Esophagus muscularis mucosa (tissue), 4 donors: ENCODE measurements at regions not wholly inside any gene's neighbourhood (a gene's known extent, or its start where the extent isn't known, plus 50 kb on each side); places are given as distances from the start of the nearest gene placed in this dataset.

ENCODE experiments used
- DNase-seq: peaks from one replicate; pipeline ENCODE4 v3.0.0-alpha.2; 2017; ENCODE audit errors: extremely low spot score
- H3K27ac ChIP-seq, 4 donors: fragments of 200-600 bp; sonication (generic); replicated peaks in 1 of 4; 1 replicate in 3 of 4; 2 replicates in 1 of 4; pipeline ENCODE4 v1.5.1; 2016 to 2019; ENCODE audit warnings: mild to moderate bottlenecking in 1 of 4
- H3K27me3 ChIP-seq, 4 donors: fragments of 200-600 bp; sonication (generic); one replicate each; pipeline versions ENCODE4 v1.5.1 to v1.6.0; 2016 to 2019
- H3K36me3 ChIP-seq, 4 donors: fragments of 200-600 bp; sonication (generic); one replicate each; pipeline ENCODE4 v1.5.1; 2016 to 2019
- H3K4me1 ChIP-seq, 4 donors: fragments of 200-600 bp; sonication (generic); one replicate each; pipeline ENCODE4 v1.5.1; 2016 to 2019
- H3K4me3 ChIP-seq, 4 donors: fragments of 200-600 bp; sonication (generic); 1 replicate in 2 of 4; 2 replicates in 2 of 4; pipeline ENCODE4 v1.5.1; 2016 to 2019; ENCODE audit warnings: mild to moderate bottlenecking in 4 of 4, moderate library complexity in 1 of 4
- H3K9me3 ChIP-seq, 4 donors: fragments of 200-600 bp; sonication (generic); 1 replicate in 3 of 4; 2 replicates in 1 of 4; pipeline ENCODE4 v1.5.1; 2016 to 2019
- CTCF ChIP-seq, 3 experiments: fragments of 200-600 bp in 2 of 3; fragments of 450-650 bp in 1 of 3; sonication (generic) in 2 of 3; IDR thresholded peaks; one replicate each; pipeline ENCODE4 v1.5.1; 2017 to 2019; ENCODE audit warnings: antibody characterized with exemption in 3 of 3, mild to moderate bottlenecking in 2 of 3, moderate library complexity in 1 of 3
- EP300 ChIP-seq: sonication (generic); formaldehyde crosslinking; IDR thresholded peaks from one replicate; pipeline ENCODE4 v1.6.1; 2017; ENCODE audit warnings: antibody characterized with exemption
- POLR2A ChIP-seq: fragments of 450-650 bp; IDR thresholded peaks from one replicate; pipeline ENCODE4 v1.6.1; 2017; ENCODE audit warnings: antibody characterized with exemption, moderate library complexity, mild to moderate bottlenecking, low read depth
- POLR2AphosphoS5 ChIP-seq, 2 donors: sonication (generic); formaldehyde crosslinking; IDR thresholded peaks; one replicate each; pipeline ENCODE4 v1.6.1; 2017; ENCODE audit warnings: antibody characterized with exemption in 2 of 2
- WGBS: methylation state at CpG from one replicate; pipeline ENCODE4 v1.1.5; 2018; 5-methylcytosine and 5-hydroxymethylcytosine counted together
- intact Hi-C: fragments of 100-400 bp; cut with DNase I; formaldehyde crosslinking; loops from one replicate; pipeline ENCODE4 v1.15.1; 2023

- no peak for DNase-seq
- Histone ChIP-seq H3K27me3 (peaks cover 0 to 83% (median 10%) of the 10 kb centered on the region in 4 donors), H3K27ac (no peak overlapping the region), H3K4me1 (no peaks in the 10 kb centered on the region), H3K9me3 (no peaks in the 10 kb centered on the region), H3K4me3 (no peak overlapping the region), H3K36me3 (no peaks in the 10 kb centered on the region)
- intact Hi-C loops = no loop called here
- no peak for TF ChIP-seq POLR2AphosphoS5 (IDR thresholded peaks at IDR 0.05)
- no peak for TF ChIP-seq CTCF (IDR thresholded peaks at IDR 0.05)
- TF ChIP-seq EP300 = no peak
- no peak for TF ChIP-seq POLR2A
- WGBS = 72% methylated on average over 20 of the region's 23 CpGs
Measured at GRCh38 chr1:2856676-2857375, 55.3 kb upstream of the TTC34 start.

- WGBS = 74% methylated on average over 9 of the region's 15 CpGs
- no peak overlapping the region for H3K4me3 ChIP-seq
- no peak for DNase-seq
- H3K36me3 ChIP-seq = no peaks in the 10 kb centered on the region
- intact Hi-C loops = no loop called here
- no peaks in the 10 kb centered on the region for H3K9me3 ChIP-seq
- no peak for TF ChIP-seq POLR2A
- no peak for TF ChIP-seq EP300
- no peak for TF ChIP-seq CTCF (IDR thresholded peaks at IDR 0.05)
- no peak for TF ChIP-seq POLR2AphosphoS5 (IDR thresholded peaks at IDR 0.05)
- no peak overlapping the region for H3K27ac ChIP-seq
- no peaks in the 10 kb centered on the region for H3K4me1 ChIP-seq
- H3K27me3 ChIP-seq = peaks cover 0 to 88% (median 10%) of the 10 kb centered on the region in 4 donors
Measured at GRCh38 chr1:2857521-2857920, 56.0 kb upstream of the TTC34 start.

- DNase-seq = no peak
- Histone ChIP-seq H3K36me3 (no peaks in the 10 kb centered on the region), H3K27ac (no peak overlapping the region), H3K27me3 (peaks cover 0 to 91% (median 13%) of the 10 kb centered on the region in 4 donors), H3K9me3 (no peaks in the 10 kb centered on the region), H3K4me1 (peaks cover 0 to 3% (median 0%) of the 10 kb centered on the region in 4 donors), H3K4me3 (no peak overlapping the region)
- 93% methylated on average over 12 of the region's 12 CpGs for WGBS
- intact Hi-C loops = no loop called here
- TF ChIP-seq POLR2A (no peak), EP300 (no peak), POLR2AphosphoS5 (IDR thresholded peaks at IDR 0.05) (no peak), CTCF (IDR thresholded peaks at IDR 0.05) (no peak)
Measured at GRCh38 chr1:2858676-2859075, 57.2 kb upstream of the TTC34 start.

GRCh38 chr1:2859219-2859880 is 57.9 kb upstream of the TTC34 start:
- DNase-seq = no peak
- no peak overlapping the region for H3K27ac ChIP-seq
- no peak overlapping the region for H3K4me3 ChIP-seq
- intact Hi-C loops = no loop called here
- TF ChIP-seq POLR2AphosphoS5 (IDR thresholded peaks at IDR 0.05) = no peak
- no peak for TF ChIP-seq EP300
- no peaks in the 10 kb centered on the region for H3K9me3 ChIP-seq
- peaks cover 0 to 91% (median 16%) of the 10 kb centered on the region in 4 donors for H3K27me3 ChIP-seq
- H3K4me1 ChIP-seq = peaks cover 0 to 6% (median 0%) of the 10 kb centered on the region in 4 donors
- no peaks in the 10 kb centered on the region for H3K36me3 ChIP-seq
- WGBS = 72% methylated on average over 5 of the region's 5 CpGs

- Histone ChIP-seq H3K9me3 (no peaks in the 10 kb centered on the region), H3K27me3 (peaks cover 0 to 91% (median 14%) of the 10 kb centered on the region in 4 donors), H3K36me3 (no peaks in the 10 kb centered on the region), H3K4me3 (no peak overlapping the region), H3K4me1 (peaks cover 0 to 6% (median 0%) of the 10 kb centered on the region in 4 donors), H3K27ac (no peak overlapping the region)
- no peak for TF ChIP-seq POLR2AphosphoS5 (IDR thresholded peaks at IDR 0.05)
- no peak for TF ChIP-seq POLR2A
- no peak for TF ChIP-seq EP300
- TF ChIP-seq CTCF (IDR thresholded peaks at IDR 0.05) = no peak
- no peak for DNase-seq
- WGBS = 73% methylated on average over 8 of the region's 12 CpGs
- intact Hi-C loops = no loop called here
Measured at GRCh38 chr1:2859881-2860430, 58.5 kb upstream of the TTC34 start.
